HEK293T (cell line): ENCODE measurements at regions not wholly inside any gene's neighbourhood (a gene's known extent, or its start where the extent isn't known, plus 50 kb on each side); places are given as distances from the start of the nearest gene placed in this dataset.

Source experiments
- ARNT ChIP-seq: fragments of 450-650 bp; IDR thresholded peaks from 2 replicates; pipeline ENCODE4 v1.6.1; 2017; ENCODE audit warnings: mild to moderate bottlenecking
- BHLHE40 ChIP-seq: fragments of 450-650 bp; IDR thresholded peaks from 2 replicates; pipeline ENCODE4 v1.6.1; 2016; ENCODE audit warnings: mild to moderate bottlenecking, moderate library complexity, borderline replicate concordance
- CTBP1 ChIP-seq: fragments of 450-650 bp; IDR thresholded peaks from 2 replicates; pipeline ENCODE4 v1.6.1; 2016; ENCODE audit warnings: borderline replicate concordance
- FOXA1 ChIP-seq: fragments of 450-650 bp; IDR thresholded peaks from 2 replicates; pipeline ENCODE4 v1.6.1; 2016; ENCODE audit warnings: mild to moderate bottlenecking
- FOXK2 ChIP-seq: fragments of 450-650 bp; IDR thresholded peaks from 2 replicates; pipeline ENCODE4 v1.6.1; 2016; ENCODE audit warnings: mild to moderate bottlenecking
- FOXM1 ChIP-seq: fragments of 450-650 bp; IDR thresholded peaks from 2 replicates; pipeline ENCODE4 v1.6.1; 2017; ENCODE audit warnings: mild to moderate bottlenecking, borderline replicate concordance
- HDGF ChIP-seq: fragments of 450-650 bp; IDR thresholded peaks from 2 replicates; pipeline ENCODE4 v1.6.1; 2017; ENCODE audit warnings: antibody characterized with exemption, borderline replicate concordance
- L3MBTL2 ChIP-seq: fragments of 450-650 bp; conservative IDR thresholded peaks from 2 replicates; pipeline ENCODE4 v1.6.1; 2016; ENCODE audit warnings: mild to moderate bottlenecking
- NFRKB ChIP-seq: fragments of 450-650 bp; IDR thresholded peaks from 2 replicates; pipeline ENCODE4 v1.6.1; 2016; ENCODE audit warnings: mild to moderate bottlenecking, moderate library complexity
- PKNOX1 ChIP-seq: fragments of 450-650 bp; IDR thresholded peaks from 2 replicates; pipeline ENCODE4 v1.6.1; 2016
- SP1 ChIP-seq: fragments of 450-650 bp; IDR thresholded peaks from 2 replicates; pipeline ENCODE4 v1.6.1; 2017
- TARDBP ChIP-seq: fragments of 450-650 bp; IDR thresholded peaks from 2 replicates; pipeline ENCODE4 v1.6.1; 2016
- ZNF384 ChIP-seq: fragments of 450-650 bp; IDR thresholded peaks from 2 replicates; pipeline ENCODE4 v1.6.1; 2016

- TF ChIP-seq FOXK2, result no peak
- no peak for TF ChIP-seq BHLHE40
- no peak for TF ChIP-seq CTBP1
- no peak for TF ChIP-seq FOXM1
- no peak for TF ChIP-seq NFRKB
- no peak for TF ChIP-seq FOXA1
- no peak for TF ChIP-seq PKNOX1
- TF ChIP-seq SP1, result no peak
- TF ChIP-seq L3MBTL2, result no peak
- TF ChIP-seq ARNT, result no peak
- TF ChIP-seq TARDBP, result no peak
- TF ChIP-seq ZNF384, result no peak
- no peak for TF ChIP-seq HDGF
These were observed 400.7 kb upstream of the RORB start for GRCh38 chr9:74096420-74096819.
